ENCODE measurements at regions not wholly inside any gene's neighbourhood (a gene's known extent, or its start where the extent isn't known, plus 50 kb on each side); places are given as distances from the start of the nearest gene placed in this dataset.
"Not testable (repeated sequence)": the region's sequence is repeated elsewhere in the genome, so short reads cannot be mapped to it uniquely, and the experiment has no call there.

- no peak for DNase-seq
Observed at GRCh38 chr13:70747262-70747661, 639.0 kb upstream of the KLHL1 start.

DNA sequence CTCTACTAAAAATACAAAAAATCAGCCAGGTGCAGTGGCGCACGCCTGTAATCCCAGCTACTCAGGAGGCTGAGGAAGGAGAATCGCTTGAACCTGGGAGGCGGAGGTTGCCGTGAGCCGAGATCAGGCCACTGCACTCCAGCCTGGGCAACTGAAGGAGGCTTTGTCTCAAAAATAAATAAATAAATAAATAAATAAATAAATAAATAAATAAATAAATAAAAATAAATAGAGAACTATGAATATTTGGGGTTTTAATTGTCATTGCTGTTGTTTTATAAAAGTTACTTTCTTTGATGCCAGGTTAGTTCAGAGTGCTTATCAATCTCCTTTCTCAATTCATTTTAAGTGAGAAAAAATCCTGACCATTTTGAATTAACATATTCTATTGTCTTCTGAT, 638.2 kb upstream of the KLHL1 start:
- DNase-seq = not testable (repeated sequence)

DNA sequence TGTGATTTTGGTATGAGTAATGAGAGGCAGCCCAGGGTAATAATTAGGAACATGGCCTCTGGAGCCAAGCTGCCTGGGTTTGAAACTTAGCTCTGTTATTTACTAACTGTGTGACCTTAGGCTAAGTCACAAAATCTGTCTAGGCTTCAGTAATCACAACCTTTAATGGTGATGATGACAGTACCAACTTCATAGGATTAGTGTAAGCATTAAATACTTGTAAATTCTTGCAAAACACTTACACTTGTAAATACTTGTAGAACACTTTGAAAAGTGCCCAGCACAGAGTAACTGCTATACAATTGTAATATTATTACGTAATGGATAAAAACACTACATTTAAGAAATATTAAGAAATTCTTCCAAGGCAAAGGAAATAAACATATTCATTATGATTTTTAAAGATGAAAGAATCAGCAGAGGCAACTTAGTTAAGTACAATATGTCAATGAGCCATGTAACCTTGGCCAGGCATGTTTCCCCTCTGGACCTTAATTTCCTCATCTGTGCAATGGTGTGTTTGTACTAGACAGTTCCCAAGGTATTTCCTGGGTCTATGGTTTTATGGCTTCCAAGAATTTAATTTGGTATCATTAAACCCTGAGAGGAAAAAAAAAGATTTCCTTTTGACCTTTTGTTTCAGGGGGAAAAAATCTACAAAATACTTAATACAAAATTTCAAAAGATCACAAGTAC, 628.5 kb upstream of the KLHL1 start:
- DNase-seq = no peak

DNA sequence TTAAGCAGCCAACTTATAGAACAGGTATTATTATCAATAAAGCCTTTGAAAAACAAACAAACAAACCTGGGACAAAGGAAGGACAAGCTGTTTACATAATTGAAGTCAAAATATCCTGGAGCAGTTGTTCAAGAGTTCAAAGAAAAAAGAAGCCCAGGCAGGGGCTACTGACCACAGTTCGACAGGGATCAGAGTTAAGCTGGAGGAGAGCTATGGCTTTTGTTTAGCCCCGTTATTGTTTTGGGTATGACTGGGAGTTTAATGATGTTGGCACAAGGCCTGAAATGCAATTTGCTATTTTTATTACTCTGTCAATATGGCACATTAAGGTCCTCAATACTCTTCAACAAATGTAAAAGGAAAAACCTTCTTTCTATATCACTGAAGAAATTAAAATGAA, 624.4 kb upstream of the KLHL1 start:
- no peak for DNase-seq

GRCh38 chr13:70729369-70729768, 621.1 kb upstream of the KLHL1 start:
- no peak for DNase-seq

DNA sequence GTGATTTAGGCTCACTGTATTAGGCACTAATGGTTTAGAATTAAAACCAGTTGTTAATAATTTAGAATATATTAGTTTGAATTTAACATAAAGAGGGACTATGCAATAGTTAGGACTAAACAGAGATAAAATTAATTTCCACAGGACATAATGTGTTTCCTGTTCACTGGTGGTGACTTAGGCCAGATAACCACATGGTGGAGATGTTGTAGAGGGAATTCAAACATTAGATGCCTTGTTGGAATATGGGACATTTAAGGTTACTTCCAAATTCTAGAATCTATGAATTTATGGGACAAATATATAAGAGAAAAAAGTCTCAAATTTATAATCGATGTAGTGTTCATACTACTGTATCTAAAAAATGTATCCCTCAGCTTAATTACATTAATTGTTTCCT, 615.5 kb upstream of the KLHL1 start:
- no peak for DNase-seq

GRCh38 chr13:70720386-70720785, 612.1 kb upstream of the KLHL1 start:
- no peak for DNase-seq

DNA sequence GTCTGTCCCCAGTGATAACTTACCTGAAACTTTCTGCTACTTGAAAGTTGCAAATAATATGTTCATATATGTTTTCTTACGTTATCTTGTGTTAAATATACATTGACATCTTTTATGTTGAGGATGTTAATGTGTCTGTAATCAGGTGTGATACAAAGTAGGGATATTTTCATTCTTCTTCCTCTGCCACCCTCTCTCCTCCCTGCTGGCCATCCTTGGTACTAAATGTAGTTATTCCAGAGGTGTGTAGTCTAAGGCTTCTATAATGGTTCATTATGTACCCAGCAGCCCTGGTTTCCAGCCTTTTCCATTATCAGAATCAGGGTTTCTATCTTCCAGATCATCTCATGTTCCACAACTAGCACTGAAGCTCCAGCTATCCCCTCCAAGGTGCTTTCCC, 606.7 kb upstream of the KLHL1 start:
- DNase-seq = no peak

- DNase-seq = no peak
Observed at GRCh38 chr13:70708775-70709174, 600.5 kb upstream of the KLHL1 start.

GRCh38 chr13:70703755-70704154, 595.5 kb upstream of the KLHL1 start:
- no peak for DNase-seq

DNA sequence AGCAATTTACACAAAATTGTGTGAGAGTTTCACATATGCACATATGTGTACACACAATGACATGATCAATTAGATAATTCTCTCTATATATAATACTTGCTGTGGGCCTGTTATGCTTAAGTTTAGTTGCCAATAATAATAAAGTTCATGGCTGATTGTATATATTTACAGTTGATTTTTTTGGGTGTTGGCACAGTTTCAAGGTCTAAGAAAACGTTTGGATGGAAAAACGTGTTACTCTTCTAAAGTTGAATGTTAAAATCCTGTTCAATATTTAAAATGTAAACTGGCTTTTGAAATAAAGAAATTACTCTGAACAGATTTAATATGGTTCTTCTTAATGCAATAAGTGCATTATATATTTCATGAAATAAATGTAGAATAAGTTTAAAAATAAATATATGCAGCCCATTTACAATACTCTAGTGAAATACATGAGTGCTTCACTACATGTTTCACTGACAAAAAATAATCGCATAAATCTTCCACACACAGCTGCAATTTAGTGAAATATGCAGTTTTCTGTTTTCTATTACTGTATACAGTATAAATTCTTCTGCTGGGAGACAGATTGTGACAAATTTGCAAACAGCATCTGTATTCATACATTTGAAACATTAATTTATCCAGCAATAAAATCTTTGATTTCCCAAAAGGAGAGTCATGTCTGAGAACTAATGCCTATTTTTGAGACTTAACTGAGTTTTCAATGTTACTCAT, 586.9 kb upstream of the KLHL1 start:
- DNase-seq = no peak

GRCh38 chr13:70668983-70669382, 560.7 kb upstream of the KLHL1 start:
- DNase-seq = no peak

GRCh38 chr13:70668293-70668692, 560.0 kb upstream of the KLHL1 start:
- no peak for DNase-seq

DNA sequence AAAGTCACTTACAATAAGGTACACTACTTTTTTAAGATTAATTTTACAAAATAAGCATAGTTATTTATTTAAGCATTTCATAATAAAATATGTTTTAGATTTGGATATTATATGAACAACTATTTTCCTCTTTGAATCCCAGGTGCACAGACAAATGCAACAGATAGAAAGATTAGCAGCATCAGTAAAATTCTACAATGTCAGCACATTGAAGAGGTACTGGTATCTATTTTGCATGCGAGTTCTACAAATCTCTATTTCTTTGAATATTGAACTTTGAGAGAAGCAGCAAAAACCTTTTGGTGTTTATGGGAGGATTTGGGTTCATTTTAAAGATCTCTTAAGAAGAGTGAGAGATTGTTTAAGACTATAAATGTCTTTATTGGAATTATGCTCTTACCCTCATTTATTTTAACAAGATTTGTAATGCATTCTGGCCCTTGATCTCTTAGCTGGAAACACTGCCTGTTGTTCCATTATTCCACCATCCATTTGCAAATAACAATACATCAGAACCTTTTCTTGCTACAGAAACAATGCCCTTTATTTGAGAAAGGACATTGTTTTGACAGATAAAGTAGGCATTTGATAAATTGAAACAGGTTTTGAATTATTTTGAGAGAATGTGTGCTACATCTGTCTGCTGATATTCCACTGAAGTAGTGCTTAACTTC, 558.8 kb upstream of the KLHL1 start:
- no peak for DNase-seq

DNA sequence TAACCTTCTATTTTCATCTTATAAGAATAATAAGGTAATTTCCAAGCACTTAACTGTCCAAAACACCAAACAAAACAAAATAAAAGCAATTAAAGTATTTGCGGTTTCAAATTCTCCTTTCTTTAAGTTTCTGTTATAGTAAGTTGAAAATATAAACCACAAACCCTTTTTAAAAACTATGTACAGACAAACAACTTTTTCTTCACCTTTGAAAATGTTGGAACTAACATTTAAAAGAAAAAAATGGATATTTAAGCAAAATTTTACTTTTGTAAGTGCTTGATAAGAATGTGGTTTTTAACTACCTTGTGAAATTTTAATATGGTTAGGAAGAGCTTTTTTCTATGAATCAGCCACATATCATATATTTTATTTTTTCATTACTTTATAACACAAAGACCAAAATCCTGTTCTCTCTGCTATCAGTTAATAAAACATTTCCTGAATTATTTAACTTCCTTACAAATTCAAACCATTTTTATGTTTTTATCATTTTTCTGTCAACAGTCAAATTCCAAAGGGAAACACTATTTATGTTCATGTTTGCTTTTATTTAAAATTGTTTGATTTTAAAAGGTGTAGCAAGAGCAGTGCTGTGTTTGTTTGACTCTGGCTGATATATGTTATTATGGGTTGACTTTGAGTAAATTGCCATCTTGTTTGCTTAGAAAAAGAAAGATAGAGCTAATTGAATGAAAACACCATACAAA, 554.1 kb upstream of the KLHL1 start:
- no peak for DNase-seq

- DNase-seq = no peak
Observed at GRCh38 chr13:70644052-70644451, 535.8 kb upstream of the KLHL1 start.

DNA sequence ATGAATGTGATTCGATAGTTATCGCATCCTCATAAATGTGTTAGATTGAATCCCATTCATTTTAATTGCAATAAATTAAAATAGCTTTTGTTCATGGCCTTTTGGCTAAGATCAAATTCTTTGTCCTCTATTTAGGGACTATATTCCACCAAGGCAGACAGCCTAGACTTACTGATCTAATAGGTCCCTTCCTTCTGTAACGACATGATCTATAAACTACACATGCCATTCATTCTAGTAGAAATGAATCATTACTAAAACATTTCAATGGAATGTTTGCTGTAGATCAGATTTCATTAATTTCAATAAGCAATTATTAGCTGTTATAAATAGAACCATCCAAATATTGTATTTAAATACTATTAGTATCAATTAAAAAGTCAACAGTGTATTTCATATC, 526.6 kb upstream of the KLHL1 start:
- no peak for DNase-seq

- DNase-seq = no peak
Observed at GRCh38 chr13:70630247-70630646, 522.0 kb upstream of the KLHL1 start.

- DNase-seq = no peak
Observed at GRCh38 chr13:70623239-70623638, 515.0 kb upstream of the KLHL1 start.

DNA sequence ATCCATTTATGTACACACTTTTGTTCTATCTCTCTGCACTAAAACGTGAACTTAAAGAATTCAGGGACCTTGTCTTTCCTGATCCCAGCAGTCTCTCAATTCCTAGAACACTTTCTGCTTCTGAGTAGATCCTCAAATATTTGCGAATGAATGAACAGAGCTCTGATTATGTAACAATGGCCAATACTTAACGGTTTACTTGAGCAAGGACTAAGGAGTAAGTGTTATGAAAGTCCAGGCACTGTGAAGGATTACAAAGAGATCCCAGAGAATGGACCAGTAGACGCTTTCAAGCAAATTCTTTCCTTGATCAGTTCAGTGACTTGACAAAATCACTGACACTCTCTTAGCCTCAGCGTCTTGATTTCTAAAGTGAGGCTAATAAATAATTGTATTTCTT, 514.5 kb upstream of the KLHL1 start:
- DNase-seq = no peak

- no peak for DNase-seq
Observed at GRCh38 chr13:70619936-70620335, 511.7 kb upstream of the KLHL1 start.

DNA sequence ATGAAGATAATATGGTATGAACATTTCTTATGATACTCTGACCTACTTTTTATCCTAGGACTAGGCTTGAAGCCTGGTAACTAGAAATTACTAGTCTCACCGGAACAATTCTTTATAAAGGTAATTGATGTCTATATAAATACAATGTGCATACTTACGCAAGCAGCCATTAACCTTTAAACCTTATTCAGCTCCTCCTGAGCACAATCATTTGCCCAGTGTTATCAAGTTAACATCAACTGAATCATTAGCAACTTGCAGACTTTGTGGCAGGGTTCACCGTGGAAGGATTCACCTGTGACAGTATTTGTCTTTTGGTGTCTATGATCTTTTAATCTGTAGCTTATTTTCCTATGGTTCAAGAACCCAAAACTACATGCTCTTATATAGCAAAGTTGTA, 508.6 kb upstream of the KLHL1 start:
- no peak for DNase-seq

DNA sequence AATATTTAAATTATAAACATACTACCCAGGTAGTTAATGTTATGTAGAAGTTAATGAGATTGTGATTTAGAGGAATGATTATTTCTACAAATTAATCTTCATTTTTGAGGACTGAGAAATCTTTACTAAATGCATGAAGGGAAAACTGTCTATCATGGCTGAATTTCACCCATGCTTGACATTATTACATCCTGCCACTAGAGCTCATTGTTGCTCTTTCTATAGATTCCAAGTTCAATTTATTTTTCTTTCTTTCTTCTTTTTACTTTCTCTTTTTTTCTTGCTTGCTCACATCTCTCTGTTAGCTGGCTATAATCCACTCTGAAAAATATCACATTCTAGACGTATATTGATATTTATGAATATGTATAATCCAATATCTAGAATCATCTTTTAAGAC, 505.0 kb upstream of the KLHL1 start:
- no peak for DNase-seq

DNA sequence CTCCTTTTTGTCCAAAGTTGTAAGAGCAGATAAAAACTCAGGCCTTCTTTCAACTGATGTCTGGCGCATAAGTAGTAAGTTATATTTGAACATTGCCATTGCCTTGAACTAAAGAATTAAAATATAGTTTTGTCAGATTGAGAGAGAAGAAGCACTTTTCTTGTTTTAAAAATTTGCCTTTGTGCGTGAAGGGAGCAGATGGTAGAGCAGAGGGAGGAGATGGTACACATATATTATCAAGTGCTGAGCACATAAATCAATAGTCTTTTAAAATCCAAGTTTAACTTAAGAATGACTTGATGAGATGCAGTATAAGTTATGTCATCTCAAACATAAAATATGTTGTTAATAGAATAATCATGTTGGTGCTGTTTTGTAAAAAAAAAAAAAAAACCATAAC, 504.6 kb upstream of the KLHL1 start:
- DNase-seq = no peak
